ENCODE measurements at regions not wholly inside any gene's neighbourhood (a gene's known extent, or its start where the extent isn't known, plus 50 kb on each side); places are given as distances from the start of the nearest gene placed in this dataset.

GRCh38 chr7:85512790-85513189 is 325.9 kb upstream of the SEMA3D start:
- TF ChIP-seq CTCF (optimal IDR thresholded peaks at IDR 0.05 in 1 of 3, IDR thresholded peaks at IDR 0.05 in 1 of 3, conservative IDR thresholded peaks at IDR 0.05 in 1 of 3; ENCODE audit: extremely low read depth in 1 of 3, insufficient read depth in 2 of 3, low read length in 3 of 3) = no peak
- TF ChIP-seq EZH2 (IDR thresholded peaks at IDR 0.05; ENCODE audit: low read length) = no peak

Measured in keratinocyte (primary cell).